SK-N-SH (cell line): ENCODE measurements at regions not wholly inside any gene's neighbourhood (a gene's known extent, or its start where the extent isn't known, plus 50 kb on each side); places are given as distances from the start of the nearest gene placed in this dataset.

Source experiments
- CTCF ChIA-PET: fragments of 300-600, 350-600 bp; formaldehyde crosslinking; extraction: SDS; loops from one replicate; lab custom pipeline; 2021; lab: Yijun Ruan, JAX
- POLR2A ChIA-PET: fragments of 350-600 bp; sonication (Branson Sonifier 250); formaldehyde crosslinking; extraction: SDS; loops from one replicate; lab custom pipeline; 2020; ENCODE audit warnings: antibody characterized with exemption, inconsistent platforms; lab: Yijun Ruan, JAX
- DNase-seq: peaks from one replicate; pipeline ENCODE4 v3.0.0; 2012
- H2AFZ ChIP-seq: fragments of 200-600 bp; sonication (generic); 2 replicates; pipeline ENCODE4 v1.8.1; 2016; ENCODE audit warnings: antibody characterized with exemption, mild to moderate bottlenecking, low read depth
- H3F3A ChIP-seq: fragments of 200-600 bp; sonication (generic); replicated peaks from 2 replicates; pipeline ENCODE3; 2016; ENCODE audit warnings: antibody characterized with exemption, mild to moderate bottlenecking; ENCODE audit not compliant: insufficient read depth
- H3K27ac ChIP-seq, 2 experiments: fragments of 200-500 bp in 1 of 2; fragments of 200-600 bp in 1 of 2; sonication (Bioruptor generic) in 1 of 2; sonication (generic), shearing (Covaris generic) in 1 of 2; 2 replicates each; pipeline versions ENCODE4 v1.5.1 to v1.6.1; 2014 to 2016; ENCODE audit warnings: low read depth in 2 of 2, inconsistent platforms in 1 of 2, low read length in 1 of 2, mild to moderate bottlenecking in 1 of 2, mixed read lengths in 1 of 2
- H3K27me3 ChIP-seq: fragments of 200-600 bp; sonication (generic), shearing (Covaris generic); 2 replicates; pipeline ENCODE4 v1.6.1; 2016; ENCODE audit warnings: mixed run types; ENCODE audit not compliant: insufficient read depth
- H3K36me3 ChIP-seq, 2 experiments: fragments of 200-500 bp in 1 of 2; fragments of 200-600 bp in 1 of 2; sonication (Bioruptor generic) in 1 of 2; sonication (generic) in 1 of 2; replicated peaks in 1 of 2; 2 replicates each; pipeline versions ENCODE3 to v1.5.1; 2014 to 2016; ENCODE audit warnings: low read length in 1 of 2, mild to moderate bottlenecking in 1 of 2; ENCODE audit not compliant: insufficient read depth in 2 of 2, control insufficient read depth in 1 of 2
- H3K4me1 ChIP-seq, 2 experiments: fragments of 200-500 bp in 1 of 2; fragments of 200-600 bp in 1 of 2; sonication (Bioruptor generic) in 1 of 2; sonication (generic), shearing (Covaris generic) in 1 of 2; 2 replicates each; pipeline versions ENCODE4 v1.5.1 to v1.6.1; 2014 to 2016; ENCODE audit warnings: low read depth in 1 of 2, low read length in 1 of 2, mixed run types in 1 of 2; ENCODE audit not compliant: insufficient read depth in 2 of 2, control insufficient read depth in 1 of 2
- H3K4me2 ChIP-seq: fragments of 200-600 bp; sonication (generic), shearing (Covaris generic); 2 replicates; pipeline ENCODE4 v1.6.1; 2017; ENCODE audit warnings: mixed run types
- H3K4me3 ChIP-seq, 2 experiments: fragments of 200-500 bp in 1 of 2; fragments of 200-600 bp in 1 of 2; sonication (Bioruptor generic) in 1 of 2; sonication (generic), shearing (Covaris generic) in 1 of 2; 2 replicates each; pipeline versions ENCODE4 v1.5.1 to v1.8.1; 2014 to 2016; ENCODE audit warnings: low read depth in 2 of 2, inconsistent platforms in 1 of 2, low read length in 1 of 2, mild to moderate bottlenecking in 1 of 2, mixed read lengths in 1 of 2, moderate library complexity in 1 of 2
- H3K79me2 ChIP-seq: fragments of 200-600 bp; sonication (generic); 2 replicates; pipeline ENCODE4 v1.8.1; 2017; ENCODE audit warnings: mild to moderate bottlenecking; ENCODE audit not compliant: insufficient read depth
- H3K9ac ChIP-seq: fragments of 200-600 bp; sonication (generic); 2 replicates; pipeline ENCODE4 v1.6.1; 2017; ENCODE audit warnings: mixed run types
- H3K9me2 ChIP-seq: fragments of 200-600 bp; sonication (generic); 2 replicates; pipeline ENCODE4 v1.6.1; 2017; ENCODE audit warnings: mixed run types
- H3K9me3 ChIP-seq: fragments of 200-600 bp; sonication (generic); 2 replicates; pipeline ENCODE4 v1.6.1; 2017; ENCODE audit warnings: mixed run types, mild to moderate bottlenecking, moderate library complexity
- H4K20me1 ChIP-seq: fragments of 200-600 bp; sonication (generic); 2 replicates; pipeline ENCODE4 v1.6.1; 2017; ENCODE audit warnings: mild to moderate bottlenecking, mixed run types; ENCODE audit not compliant: insufficient read depth
- EZH2phosphoT487 ChIP-seq: fragments of 200-600 bp; sonication (generic); IDR thresholded peaks from 2 replicates; pipeline ENCODE4 v1.6.1; 2017; ENCODE audit warnings: low read depth, mixed run types, mild to moderate bottlenecking, antibody characterized with exemption, moderate library complexity, borderline replicate concordance
- FOXJ3 ChIP-seq: sonication (generic); formaldehyde crosslinking; IDR thresholded peaks from 2 replicates; pipeline ENCODE4 v1.5.1; 2020; ENCODE audit warnings: mild to moderate bottlenecking, missing genetic modification reagents
- JUND ChIP-seq: IDR thresholded peaks from 2 replicates; pipeline ENCODE4 v1.4.0; 2012
- MEF2A ChIP-seq: IDR thresholded peaks from 2 replicates; pipeline ENCODE4 v1.4.0; 2012; ENCODE audit warnings: low read depth, borderline replicate concordance
- NFIC ChIP-seq: IDR thresholded peaks from 2 replicates; pipeline ENCODE4 v1.4.0; 2012; ENCODE audit warnings: borderline replicate concordance
- NRF1 ChIP-seq: IDR thresholded peaks from 2 replicates; pipeline ENCODE4 v1.6.1; 2012; ENCODE audit warnings: low read depth, mild to moderate bottlenecking, low read length
- RAD21 ChIP-seq: IDR thresholded peaks from 2 replicates; pipeline ENCODE4 v1.6.1; 2012; ENCODE audit warnings: mild to moderate bottlenecking, low read length
- SIN3A ChIP-seq: IDR thresholded peaks from 2 replicates; pipeline ENCODE4 v1.6.1; 2012; ENCODE audit warnings: low read depth, mild to moderate bottlenecking, low read length, moderate library complexity, borderline replicate concordance
- TAF1 ChIP-seq: IDR thresholded peaks from 2 replicates; pipeline ENCODE4 v1.6.1; 2012; ENCODE audit warnings: low read depth, mild to moderate bottlenecking, low read length, moderate library complexity, borderline replicate concordance
- TCF12 ChIP-seq: IDR thresholded peaks from 2 replicates; pipeline ENCODE4 v1.4.0; 2012
- TEAD4 ChIP-seq: IDR thresholded peaks from 2 replicates; pipeline ENCODE4 v1.4.0; 2012; ENCODE audit warnings: mild to moderate bottlenecking, borderline replicate concordance; ENCODE audit not compliant: insufficient read depth
- WGBS: methylation state at CpG from one replicate; pipeline ENCODE4 v1.1.6; 2017; ENCODE audit warnings: low lambda C conversion rate; 5-methylcytosine and 5-hydroxymethylcytosine counted together
- TF ChIP-seq, protein P1 (sequence below): fragments of 150-350 bp; IDR thresholded peaks from 2 replicates; pipeline ENCODE4 v1.6.1; 2016; ENCODE audit warnings: mild to moderate bottlenecking, low read depth, low read length
- TF ChIP-seq, protein P2 (sequence below): fragments of 150-350 bp; IDR thresholded peaks from 2 replicates; pipeline ENCODE4 v1.6.1; 2017; ENCODE audit warnings: antibody characterized with exemption, low read length, low read depth, borderline replicate concordance
- TF ChIP-seq, protein P3 (sequence below): IDR thresholded peaks from 2 replicates; pipeline ENCODE4; 2012
- TF ChIP-seq, protein P4 (sequence below): fragments of 200-600 bp; sonication (generic); IDR thresholded peaks from 2 replicates; pipeline ENCODE4 v1.6.1; 2017; ENCODE audit warnings: antibody characterized with exemption, mild to moderate bottlenecking, moderate library complexity

DNA sequence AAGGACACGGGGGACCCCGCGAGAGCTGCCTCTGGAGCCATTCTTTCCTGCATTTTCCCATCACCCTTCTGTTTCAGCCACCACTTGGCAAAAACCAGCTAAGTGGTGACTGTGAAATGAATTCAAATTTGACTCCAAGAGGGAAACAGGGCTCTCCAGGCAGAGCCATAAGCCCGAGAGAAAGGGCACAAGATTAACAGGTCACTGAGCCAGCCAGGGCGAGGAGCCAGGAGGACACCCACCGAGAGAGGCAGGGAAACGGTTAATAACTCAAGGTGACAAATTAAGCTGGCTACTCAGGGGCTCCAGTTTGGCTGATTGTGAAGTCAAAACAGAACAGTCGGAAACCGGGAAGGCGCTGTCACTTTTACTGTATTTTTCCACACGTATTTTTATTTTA lies 67.8 kb upstream of the SOX9 start:
- POLR2A ChIA-PET: no interaction called here
- Histone ChIP-seq H3K9ac (no peak overlapping the region), H3K9me2 (no peaks in the 10 kb centered on the region), H3K36me3 (no peaks in the 10 kb centered on the region), H3K79me2 (no peaks in the 10 kb centered on the region), H3K27ac (no peak overlapping the region), H3K4me3 (no peak overlapping the region), H2AFZ (no peak overlapping the region), H3K27me3 (no peaks in the 10 kb centered on the region; the same call in 1 of the 2 replicates), H3K4me1 (no peaks in the 10 kb centered on the region), H3F3A (no peaks in the 10 kb centered on the region), H3K9me3 (no peaks in the 10 kb centered on the region), H4K20me1 (no peaks in the 10 kb centered on the region), H3K4me2 (no peak overlapping the region)
- WGBS: 73% methylated on average over 11 of the region's 11 CpGs
- no peak for DNase-seq
- TF ChIP-seq JUND: no peak
- TF ChIP-seq EZH2phosphoT487: no peak
- TF ChIP-seq, protein P1, sequence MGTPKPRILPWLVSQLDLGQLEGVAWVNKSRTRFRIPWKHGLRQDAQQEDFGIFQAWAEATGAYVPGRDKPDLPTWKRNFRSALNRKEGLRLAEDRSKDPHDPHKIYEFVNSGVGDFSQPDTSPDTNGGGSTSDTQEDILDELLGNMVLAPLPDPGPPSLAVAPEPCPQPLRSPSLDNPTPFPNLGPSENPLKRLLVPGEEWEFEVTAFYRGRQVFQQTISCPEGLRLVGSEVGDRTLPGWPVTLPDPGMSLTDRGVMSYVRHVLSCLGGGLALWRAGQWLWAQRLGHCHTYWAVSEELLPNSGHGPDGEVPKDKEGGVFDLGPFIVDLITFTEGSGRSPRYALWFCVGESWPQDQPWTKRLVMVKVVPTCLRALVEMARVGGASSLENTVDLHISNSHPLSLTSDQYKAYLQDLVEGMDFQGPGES: no peak
- no peak for TF ChIP-seq NFIC
- TF ChIP-seq, protein P2, sequence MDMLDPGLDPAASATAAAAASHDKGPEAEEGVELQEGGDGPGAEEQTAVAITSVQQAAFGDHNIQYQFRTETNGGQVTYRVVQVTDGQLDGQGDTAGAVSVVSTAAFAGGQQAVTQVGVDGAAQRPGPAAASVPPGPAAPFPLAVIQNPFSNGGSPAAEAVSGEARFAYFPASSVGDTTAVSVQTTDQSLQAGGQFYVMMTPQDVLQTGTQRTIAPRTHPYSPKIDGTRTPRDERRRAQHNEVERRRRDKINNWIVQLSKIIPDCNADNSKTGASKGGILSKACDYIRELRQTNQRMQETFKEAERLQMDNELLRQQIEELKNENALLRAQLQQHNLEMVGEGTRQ: no peak
- no peak for TF ChIP-seq TEAD4
- no peak for TF ChIP-seq RAD21
- TF ChIP-seq, protein P3, sequence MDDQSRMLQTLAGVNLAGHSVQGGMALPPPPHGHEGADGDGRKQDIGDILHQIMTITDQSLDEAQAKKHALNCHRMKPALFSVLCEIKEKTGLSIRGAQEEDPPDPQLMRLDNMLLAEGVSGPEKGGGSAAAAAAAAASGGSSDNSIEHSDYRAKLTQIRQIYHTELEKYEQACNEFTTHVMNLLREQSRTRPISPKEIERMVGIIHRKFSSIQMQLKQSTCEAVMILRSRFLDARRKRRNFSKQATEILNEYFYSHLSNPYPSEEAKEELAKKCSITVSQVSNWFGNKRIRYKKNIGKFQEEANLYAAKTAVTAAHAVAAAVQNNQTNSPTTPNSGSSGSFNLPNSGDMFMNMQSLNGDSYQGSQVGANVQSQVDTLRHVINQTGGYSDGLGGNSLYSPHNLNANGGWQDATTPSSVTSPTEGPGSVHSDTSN: no peak
- TF ChIP-seq TCF12: no peak
- TF ChIP-seq MEF2A: no peak
- TF ChIP-seq FOXJ3: no peak
- no peak for TF ChIP-seq NRF1
- TF ChIP-seq, protein P4, sequence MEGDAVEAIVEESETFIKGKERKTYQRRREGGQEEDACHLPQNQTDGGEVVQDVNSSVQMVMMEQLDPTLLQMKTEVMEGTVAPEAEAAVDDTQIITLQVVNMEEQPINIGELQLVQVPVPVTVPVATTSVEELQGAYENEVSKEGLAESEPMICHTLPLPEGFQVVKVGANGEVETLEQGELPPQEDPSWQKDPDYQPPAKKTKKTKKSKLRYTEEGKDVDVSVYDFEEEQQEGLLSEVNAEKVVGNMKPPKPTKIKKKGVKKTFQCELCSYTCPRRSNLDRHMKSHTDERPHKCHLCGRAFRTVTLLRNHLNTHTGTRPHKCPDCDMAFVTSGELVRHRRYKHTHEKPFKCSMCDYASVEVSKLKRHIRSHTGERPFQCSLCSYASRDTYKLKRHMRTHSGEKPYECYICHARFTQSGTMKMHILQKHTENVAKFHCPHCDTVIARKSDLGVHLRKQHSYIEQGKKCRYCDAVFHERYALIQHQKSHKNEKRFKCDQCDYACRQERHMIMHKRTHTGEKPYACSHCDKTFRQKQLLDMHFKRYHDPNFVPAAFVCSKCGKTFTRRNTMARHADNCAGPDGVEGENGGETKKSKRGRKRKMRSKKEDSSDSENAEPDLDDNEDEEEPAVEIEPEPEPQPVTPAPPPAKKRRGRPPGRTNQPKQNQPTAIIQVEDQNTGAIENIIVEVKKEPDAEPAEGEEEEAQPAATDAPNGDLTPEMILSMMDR: no peak
- TF ChIP-seq SIN3A: no peak
- TF ChIP-seq TAF1: no peak
- CTCF ChIA-PET: interaction anchor here (0.7 to 1.4 kb wide), 6 partner anchors 8 to 181 kb away, joined by 3 to 6 read pairs (median 3); no protein-coding TSS in a partner anchor
